Activated CD4-positive, alpha-beta T cell treated with anti-CD3 and anti-CD28 coated beads, Interleukin-2, Interleukin-4, amounts not matched to agents 100 ng/mL and 50 ng/mL, durations not matched to agents 16 hours and 8 hours (primary cell): ENCODE measurements at regions not wholly inside any gene's neighbourhood (a gene's known extent, or its start where the extent isn't known, plus 50 kb on each side); places are given as distances from the start of the nearest gene placed in this dataset.
"Not testable (repeated sequence)": the region's sequence is repeated elsewhere in the genome, so short reads cannot be mapped to it uniquely, and the experiment has no call there.

Experiments used
- DNase-seq: peaks from one replicate; pipeline ENCODE4 v3.0.0-alpha.2; 2020; ENCODE audit warnings: low spot score

GRCh38 chr3:159047361-159047760, 245.5 kb downstream of the MFSD1 start:
- no peak for DNase-seq

- DNase-seq: not testable (repeated sequence)
Observed at GRCh38 chr3:159052494-159052893, 250.6 kb downstream of the MFSD1 start.

- DNase-seq: no peak
Observed at GRCh38 chr3:159057621-159058020, 255.8 kb downstream of the MFSD1 start.

GRCh38 chr3:159058859-159059258, 257.0 kb downstream of the MFSD1 start:
- DNase-seq: no peak

GRCh38 chr3:159059395-159059794, 257.5 kb downstream of the MFSD1 start:
- DNase-seq: no peak

- no peak for DNase-seq
Observed at GRCh38 chr3:159062734-159063410, 261.0 kb downstream of the MFSD1 start.

GRCh38 chr3:159069091-159069490, 267.2 kb downstream of the MFSD1 start, which contains the start of gene IQCJ:
Gene IQCJ, plus strand, starts transcription at chr3:159069319.
- no peak for DNase-seq

GRCh38 chr3:159069866-159070425, 268.1 kb downstream of the MFSD1 start:
- no peak for DNase-seq

- DNase-seq: no peak
Observed at GRCh38 chr3:159074756-159075701, 273.2 kb downstream of the MFSD1 start.

GRCh38 chr3:159077860-159078259, 276.0 kb downstream of the MFSD1 start:
- no peak for DNase-seq

- no peak for DNase-seq
Observed at GRCh38 chr3:159080256-159080655, 278.4 kb downstream of the MFSD1 start.

- no peak for DNase-seq
Observed at GRCh38 chr3:159080821-159081220, 279.0 kb downstream of the MFSD1 start.

- DNase-seq: no peak
Observed at GRCh38 chr3:159082519-159082918, 280.7 kb downstream of the MFSD1 start.

GRCh38 chr3:159091936-159092335, 290.1 kb downstream of the MFSD1 start:
- DNase-seq: no peak

- DNase-seq: no peak
Observed at GRCh38 chr3:159102001-159102400, 300.1 kb downstream of the MFSD1 start.

- DNase-seq: no peak
Observed at GRCh38 chr3:159112724-159113123, 310.9 kb downstream of the MFSD1 start.

- no peak for DNase-seq
Observed at GRCh38 chr3:159113221-159113875, 311.5 kb downstream of the MFSD1 start.

- DNase-seq: no peak
Observed at GRCh38 chr3:159114582-159114981, 312.7 kb downstream of the MFSD1 start.

GRCh38 chr3:159123877-159124276, 322.0 kb downstream of the MFSD1 start:
- DNase-seq: no peak

GRCh38 chr3:159126261-159127020, 324.6 kb downstream of the MFSD1 start:
- DNase-seq: no peak

- DNase-seq: no peak
Observed at GRCh38 chr3:159127021-159127392, 325.2 kb downstream of the MFSD1 start.

GRCh38 chr3:159128628-159129027, 326.8 kb downstream of the MFSD1 start:
- DNase-seq: no peak
